ENCODE measurements at regions not wholly inside any gene's neighbourhood (a gene's known extent, or its start where the extent isn't known, plus 50 kb on each side); places are given as distances from the start of the nearest gene placed in this dataset.

- TF ChIP-seq CTCF (IDR thresholded peaks at IDR 0.05 in 4 of 5, conservative IDR thresholded peaks at IDR 0.05 in 1 of 5) (no peak), POLR2A (IDR thresholded peaks at IDR 0.05) (no peak)
Measured at GRCh38 chr4:84231539-84232055, 267.5 kb downstream of the NKX6-1 start.
